Heart left ventricle (tissue), 13 donors: ENCODE measurements at regions not wholly inside any gene's neighbourhood (a gene's known extent, or its start where the extent isn't known, plus 50 kb on each side); places are given as distances from the start of the nearest gene placed in this dataset.

Experiments used
- CTCF ChIP-seq, 12 donors: fragments of 200-600 bp; sonication (generic) in 4 of 12; IDR thresholded peaks; one replicate each; pipeline versions ENCODE4 v1.5.0 to v1.8.0; 2018 to 2022; ENCODE audit warnings: antibody characterized with exemption in 12 of 12, mild to moderate bottlenecking in 5 of 12
- POLR2A ChIP-seq, 2 donors: fragments of 450-650 bp; IDR thresholded peaks; one replicate each; pipeline ENCODE4 v1.6.1; 2017; ENCODE audit warnings: antibody characterized with exemption in 2 of 2, mild to moderate bottlenecking in 2 of 2, moderate library complexity in 2 of 2
- donor health status: ischemic (EF 13 %, LVEDD 7.1; RV severe dilation, severe dysfunction).
- donor health status: DM: no; HTN: yes; CAD: no.
- donor health status: DM: no; HTN: no; CAD: no.
- donor health status: ischemic (EF 25% LVEDD 6.9; RV normal size, moderate dysfunction).
- donor health status: ischemic (EF 25% LVEDD 5.7; RV mildly dilated, moderate dysfunction).
- donor health status: ischemic (EF 35%, LVEDD 5.7; RV mildly dilated, moderate dysfunction).
- donor health status: nonischemic (EF 11% LVEDD 7.7; RV severe dilation, severe dysfunction).
- donor health status: DM: yes; HTN: yes; CAD: no.
- donor health status: PGD.
- donor health status: ischemic (EF 29% LVEDD 5.4; RV normal size, mild dysfunction).
- donor health status: nonischemic (EF 23%, LVEDD 6.1; RV moderate dilation, normal function).

- TF ChIP-seq CTCF (IDR thresholded peaks at IDR 0.05) (no peak), POLR2A (IDR thresholded peaks at IDR 0.05) (no peak)
These were observed 154.9 kb upstream of the NDUFV2 start for GRCh38 chr18:8947566-8947965.
